ENCODE measurements at regions not wholly inside any gene's neighbourhood (a gene's known extent, or its start where the extent isn't known, plus 50 kb on each side); places are given as distances from the start of the nearest gene placed in this dataset.

DNA sequence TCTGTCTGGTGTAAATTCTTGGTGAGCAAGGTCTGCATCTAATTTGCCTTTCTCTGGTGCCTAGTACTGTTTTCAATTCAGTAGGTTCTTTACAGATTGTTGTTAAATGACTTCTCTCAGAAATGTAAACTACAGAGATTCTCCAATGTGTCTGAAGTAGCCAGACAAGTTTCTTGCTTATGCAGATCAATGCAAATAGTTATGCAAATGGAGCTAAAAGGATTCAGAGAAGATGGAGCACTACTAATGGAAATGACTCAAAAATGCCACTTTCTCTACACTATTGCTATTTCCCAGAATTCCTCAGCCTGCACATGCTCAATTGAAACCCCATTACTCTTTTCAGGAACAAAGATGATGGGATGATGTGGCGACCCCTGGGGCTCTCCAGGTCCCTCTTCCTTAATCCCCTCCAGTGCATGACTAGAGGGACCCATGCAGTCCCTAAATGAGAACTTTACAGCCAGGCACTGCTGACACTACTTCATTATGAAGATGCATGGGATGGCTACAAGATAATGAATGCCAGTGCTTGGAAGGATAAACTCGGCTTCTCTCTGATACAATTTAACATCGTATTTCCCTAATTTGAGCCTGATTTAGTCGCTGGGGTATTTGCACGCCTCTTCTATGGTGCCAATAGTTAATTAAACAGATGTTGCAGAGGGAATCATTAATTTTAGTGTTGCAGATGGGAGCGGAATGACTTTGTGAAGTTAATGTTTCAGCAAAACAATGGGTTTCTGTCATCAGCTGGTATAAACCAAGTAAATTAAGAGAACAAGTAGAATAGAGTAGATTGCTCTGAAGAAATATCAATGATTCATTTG is 753.2 kb downstream of the TLR4 start:
- DNase-seq (ENCODE audit: extremely low read depth in 1 of 2, low read depth in 1 of 2) = no peak

DNA sequence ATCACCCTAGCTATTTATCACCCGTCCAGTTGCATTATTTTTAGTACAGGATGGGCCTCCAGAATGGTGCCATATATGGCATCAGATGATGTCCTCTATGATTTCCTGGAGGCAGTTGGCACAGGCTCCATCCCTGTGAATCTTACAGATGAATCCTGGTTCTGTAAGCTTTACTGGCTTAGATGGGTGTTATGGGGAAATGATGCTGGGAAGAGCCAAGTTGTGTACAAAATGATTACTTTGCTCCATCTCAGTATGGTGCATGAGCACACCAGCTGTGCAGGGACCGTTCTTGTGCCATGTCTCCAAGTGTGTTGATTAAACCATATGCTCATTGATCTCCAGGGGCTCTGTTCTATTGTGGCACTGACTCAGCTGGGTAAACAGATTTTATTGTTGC is 755.7 kb downstream of the TLR4 start:
- DNase-seq (ENCODE audit: extremely low read depth in 1 of 2, low read depth in 1 of 2) = no peak

DNA sequence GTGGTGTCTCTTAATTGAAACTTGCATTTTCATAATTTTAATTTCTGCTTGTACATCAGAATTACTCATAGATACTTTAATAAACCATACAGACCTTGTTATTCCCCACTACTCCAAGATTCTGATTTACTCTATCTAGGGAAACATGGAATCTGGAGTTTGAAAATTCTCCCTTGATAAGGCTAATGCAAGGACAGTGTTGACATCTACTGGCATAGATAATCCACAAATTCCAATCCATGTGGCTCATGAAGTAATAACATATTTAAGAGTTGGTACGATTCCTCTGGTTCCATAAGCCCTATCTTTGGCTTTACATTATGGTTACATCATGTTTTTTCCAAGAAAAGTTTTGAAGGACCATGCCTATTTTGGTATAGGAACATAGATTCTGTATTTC is 759.2 kb downstream of the TLR4 start:
- DNase-seq (ENCODE audit: extremely low read depth in 1 of 2, low read depth in 1 of 2) = no peak

DNA sequence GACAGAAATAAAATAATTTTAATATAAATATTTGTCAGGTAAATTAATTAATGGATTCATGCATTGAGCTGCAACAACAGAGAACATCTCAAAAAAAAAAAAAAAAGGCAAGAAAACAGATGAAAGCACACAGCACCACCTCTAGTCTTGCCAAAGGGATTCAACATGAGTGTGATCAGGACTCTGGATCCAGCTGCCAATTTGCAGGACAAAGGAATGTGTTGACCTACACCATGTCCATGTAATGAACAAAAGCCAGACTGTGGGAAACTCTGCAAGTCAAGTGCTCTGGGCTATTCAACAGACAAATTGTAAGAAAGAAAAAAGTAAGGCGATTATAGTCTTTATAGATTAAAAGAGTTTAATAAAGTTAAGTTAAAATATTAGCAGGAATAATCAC is 769.3 kb downstream of the TLR4 start:
- no peak for DNase-seq (ENCODE audit: extremely low read depth in 1 of 2, low read depth in 1 of 2)

DNA sequence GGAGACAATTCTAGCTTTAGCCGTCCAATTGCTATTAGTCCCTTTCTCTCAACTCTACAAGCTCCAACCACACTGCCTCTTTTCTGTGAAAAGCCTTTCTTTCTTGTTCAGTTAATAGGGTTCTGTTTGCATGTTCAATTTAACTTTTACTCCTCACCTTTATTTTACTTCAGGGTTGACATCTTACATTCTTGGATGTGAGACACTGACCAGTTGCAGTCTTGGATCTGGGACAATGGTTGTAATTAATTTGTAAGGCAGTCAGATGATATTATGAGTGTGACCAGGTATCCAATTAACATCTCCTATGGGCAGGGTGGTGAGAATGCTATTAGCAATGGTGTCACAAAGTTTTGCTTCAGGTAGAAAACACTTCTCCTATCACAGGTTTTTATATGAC is 774.5 kb downstream of the TLR4 start:
- DNase-seq (ENCODE audit: extremely low read depth in 1 of 2, low read depth in 1 of 2) = no peak

DNA sequence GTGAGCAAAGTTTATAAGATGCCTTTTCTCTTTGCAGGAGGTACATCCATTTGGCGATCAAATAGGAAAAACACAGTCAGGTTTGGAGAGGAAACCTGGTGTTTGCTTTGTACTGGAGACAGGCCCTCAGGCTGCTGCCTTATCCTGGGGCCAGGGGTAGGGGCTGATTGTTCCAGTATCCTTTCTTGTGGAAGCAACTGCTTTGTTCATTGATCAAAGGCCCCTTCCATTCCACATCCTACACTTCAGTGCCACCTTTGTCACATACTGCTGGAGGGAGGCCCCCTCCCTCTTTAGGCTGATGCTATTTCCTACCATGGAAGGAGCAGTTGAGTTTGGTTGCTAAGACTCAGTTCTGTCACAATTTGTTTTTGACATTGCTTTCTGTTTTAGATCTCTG is 778.1 kb downstream of the TLR4 start:
- DNase-seq (ENCODE audit: extremely low read depth in 1 of 2, low read depth in 1 of 2) = no peak

DNA sequence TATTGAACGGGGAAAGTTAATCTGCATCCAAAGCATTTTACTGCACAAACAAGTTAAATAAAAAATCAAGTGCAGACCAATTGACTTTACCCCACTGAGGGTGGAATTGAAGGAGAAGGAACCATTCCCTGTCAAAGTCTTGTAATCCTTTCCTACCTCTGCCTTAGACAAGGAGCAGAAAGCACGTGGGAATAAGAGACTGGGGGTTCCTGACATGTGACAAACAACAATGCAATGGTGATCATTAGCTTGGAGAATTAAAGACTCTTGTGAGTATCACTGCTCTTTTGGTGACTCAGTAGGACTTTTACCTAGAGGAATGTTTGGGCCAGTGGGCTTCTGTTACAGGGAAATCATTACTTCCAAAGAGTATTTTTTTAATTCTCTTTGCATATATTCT is 779.5 kb downstream of the TLR4 start:
- DNase-seq (ENCODE audit: extremely low read depth in 1 of 2, low read depth in 1 of 2) = no peak

DNA sequence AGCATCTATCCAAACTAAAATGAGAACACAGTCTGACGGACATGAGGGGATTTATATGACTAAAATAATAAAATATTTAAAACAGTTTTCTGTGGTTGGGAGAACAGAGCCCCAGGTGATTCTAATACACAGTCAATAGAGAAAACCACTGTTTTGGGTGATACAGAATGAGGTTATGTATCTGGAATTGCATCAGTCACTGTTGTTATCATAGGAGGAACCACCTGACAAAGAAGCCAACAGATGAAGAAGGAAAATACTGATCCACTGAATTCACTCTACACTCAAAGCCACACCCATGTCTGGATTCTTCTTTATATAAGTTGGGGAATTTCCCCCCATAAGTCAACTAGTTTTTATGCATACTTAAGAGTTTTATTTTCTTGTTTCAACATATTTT is 799.0 kb downstream of the TLR4 start:
- no peak for DNase-seq (ENCODE audit: extremely low read depth in 1 of 2, low read depth in 1 of 2)

DNA sequence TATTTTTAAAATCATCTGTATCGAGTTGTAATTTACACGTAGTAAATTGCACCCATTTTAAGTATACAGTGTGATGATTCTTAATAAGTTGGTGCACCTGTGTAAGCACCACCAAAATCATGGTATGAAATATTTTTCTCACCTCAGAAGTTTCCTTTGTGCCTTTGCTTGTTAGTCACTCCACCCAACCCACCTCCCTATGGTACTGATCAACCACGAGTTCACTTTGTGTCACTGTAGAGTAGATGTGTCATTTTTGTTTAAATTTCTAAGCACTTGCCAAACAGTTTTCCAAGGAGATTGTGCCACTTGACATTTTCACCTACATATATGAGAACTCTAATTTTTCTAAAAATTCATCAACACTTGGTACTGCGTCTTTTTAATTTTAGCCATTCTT is 806.5 kb downstream of the TLR4 start:
- no peak for DNase-seq (ENCODE audit: extremely low read depth in 1 of 2, low read depth in 1 of 2)

DNA sequence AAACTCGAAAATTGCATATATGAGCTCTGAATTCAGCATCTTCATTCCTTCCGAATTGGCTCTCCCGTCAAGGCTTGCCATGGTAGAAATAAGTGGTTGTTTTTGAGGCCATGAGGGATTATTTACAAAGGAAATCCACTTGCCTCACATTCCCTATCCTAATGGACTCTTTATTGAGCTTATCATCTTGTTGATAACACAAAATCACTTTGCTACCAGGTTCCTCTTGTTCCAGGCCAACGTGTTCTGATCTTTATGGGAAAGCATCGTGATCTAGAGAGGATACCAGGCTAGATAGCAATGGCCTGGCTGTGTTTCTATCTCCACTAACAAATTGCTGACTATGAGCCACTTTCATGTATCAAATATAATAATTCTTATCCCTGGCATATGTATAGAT is 811.7 kb downstream of the TLR4 start:
- DNase-seq (ENCODE audit: extremely low read depth in 1 of 2, low read depth in 1 of 2) = no peak

DNA sequence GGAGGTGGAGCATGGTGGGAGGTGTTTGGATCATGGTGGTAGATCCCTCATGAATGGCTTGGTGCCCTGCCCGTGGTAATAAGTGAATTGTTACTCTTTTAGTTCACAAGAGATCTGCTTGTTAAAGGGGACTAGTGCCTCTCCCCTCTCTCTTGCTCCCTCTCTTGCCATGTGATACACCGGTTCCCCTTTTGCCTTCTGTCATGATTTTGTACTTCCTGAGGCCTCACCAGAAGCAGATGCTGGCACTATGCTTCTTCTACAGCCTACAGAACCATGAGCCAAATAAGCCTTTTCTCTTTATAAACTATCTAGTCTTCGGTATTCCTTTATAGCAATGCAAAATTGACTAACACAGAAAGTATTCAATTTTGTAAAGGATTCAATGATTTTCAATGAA is 817.1 kb downstream of the TLR4 start:
- no peak for DNase-seq (ENCODE audit: extremely low read depth in 1 of 2, low read depth in 1 of 2)

DNA sequence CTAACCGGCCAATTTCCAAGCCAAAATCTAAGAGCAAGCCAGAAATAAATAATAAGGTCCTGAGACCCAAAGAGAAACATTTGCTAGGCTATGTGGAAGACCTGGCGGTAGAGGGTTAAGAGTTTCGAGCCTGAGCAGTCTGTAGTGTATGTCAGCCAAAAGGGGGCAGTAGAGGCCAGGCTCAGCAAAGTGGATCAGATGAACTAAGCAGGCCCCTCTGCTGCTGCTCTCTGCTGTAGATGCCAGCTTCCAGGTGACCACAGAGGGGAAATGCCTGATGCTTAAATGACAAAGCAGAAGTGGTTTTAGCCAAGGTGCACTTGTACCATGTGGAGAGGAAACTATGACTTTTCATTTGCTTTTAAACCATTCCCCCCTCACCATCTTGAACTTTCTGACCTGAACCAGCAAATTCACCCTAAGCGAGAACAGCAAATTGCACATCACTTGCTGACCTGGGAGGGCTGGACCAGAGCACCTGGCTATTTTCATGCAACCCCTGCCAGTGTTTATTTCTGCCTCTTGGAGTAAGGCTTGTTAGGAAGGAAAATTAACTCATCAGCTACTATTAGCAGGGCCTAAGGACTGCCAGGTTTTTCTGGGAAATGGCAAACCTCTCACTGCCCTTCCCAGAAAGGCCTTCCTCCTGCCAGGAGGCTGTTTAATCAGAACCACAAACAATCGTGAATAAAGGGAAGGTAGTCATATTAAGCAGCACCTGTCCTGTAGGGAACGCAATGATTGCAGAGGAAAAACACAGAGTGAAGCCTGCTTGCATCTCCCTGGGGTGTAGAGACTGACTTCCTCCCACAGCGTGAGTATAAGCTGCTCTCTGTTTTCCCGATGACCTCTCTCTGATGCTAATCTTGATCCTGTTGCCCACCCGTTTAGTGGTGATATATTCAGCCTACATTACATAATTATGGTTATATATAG is 818.2 kb downstream of the TLR4 start:
- DNase-seq (ENCODE audit: extremely low read depth in 1 of 2, low read depth in 1 of 2) = no peak

DNA sequence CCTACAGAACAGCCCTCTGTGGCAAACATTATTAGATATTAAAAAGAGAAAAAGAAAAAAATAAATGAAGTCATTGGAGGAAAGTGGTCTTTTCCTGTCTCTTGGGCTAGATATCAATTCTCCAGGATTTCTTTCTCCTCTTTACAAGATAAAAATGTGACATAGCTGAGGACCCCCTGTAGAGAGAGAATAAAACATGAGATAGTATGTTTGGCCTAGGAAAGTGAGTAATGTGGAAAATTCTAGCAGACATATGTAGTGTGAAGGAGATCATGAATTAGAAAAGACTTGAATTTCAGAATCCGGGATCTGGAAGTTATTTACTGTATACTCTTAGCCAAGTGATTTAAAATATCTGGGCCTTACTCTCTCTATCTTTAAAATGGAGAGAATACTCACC is 823.1 kb downstream of the TLR4 start:
- DNase-seq (ENCODE audit: extremely low read depth in 1 of 2, low read depth in 1 of 2) = no peak

DNA sequence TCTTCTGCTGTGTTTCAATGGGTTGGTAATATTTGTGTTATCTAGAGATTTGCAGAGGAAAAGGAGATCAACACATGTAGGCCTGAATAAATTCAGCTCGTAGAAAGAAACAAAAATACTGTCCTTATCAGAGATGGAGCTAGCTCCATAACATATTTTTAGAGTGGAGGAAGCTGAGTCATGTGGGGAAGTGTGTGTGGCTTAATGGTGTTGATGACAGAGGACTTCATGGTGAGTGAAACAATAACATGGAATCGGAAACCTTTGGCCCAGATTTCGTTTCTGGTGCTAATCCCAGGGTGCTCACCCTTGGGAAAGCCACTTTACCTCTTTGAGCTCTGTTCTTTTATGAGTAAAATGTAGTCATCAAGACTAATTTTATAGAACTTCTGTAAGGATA is 825.0 kb downstream of the TLR4 start:
- no peak for DNase-seq (ENCODE audit: extremely low read depth in 1 of 2, low read depth in 1 of 2)

DNA sequence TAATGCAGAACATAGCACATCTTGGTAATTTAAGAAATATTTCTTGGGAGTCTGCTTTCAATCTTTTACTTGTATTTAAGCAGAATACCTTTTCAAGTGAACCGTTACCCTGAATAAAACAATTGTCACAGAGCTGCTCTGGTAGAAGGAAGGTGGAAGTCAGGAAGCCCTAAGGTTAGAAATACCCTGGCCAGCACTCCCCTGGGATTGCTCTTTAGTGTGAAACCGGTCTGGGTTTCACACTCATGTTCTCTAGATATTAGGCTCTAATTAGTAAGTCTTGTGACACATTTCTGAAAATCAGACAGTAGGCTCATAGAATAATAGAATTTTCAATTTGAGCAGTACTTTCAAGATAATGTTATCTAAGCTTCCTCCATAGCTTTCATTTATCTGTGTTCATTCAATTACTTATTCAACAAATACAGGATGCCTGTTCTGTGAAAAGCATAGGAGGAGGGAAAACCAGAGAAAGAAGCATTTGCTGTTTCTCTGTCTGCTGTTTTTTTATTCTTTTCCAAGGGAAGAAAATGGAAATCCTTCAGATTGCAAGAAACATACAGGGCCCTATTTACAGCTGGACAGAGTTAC is 825.5 kb downstream of the TLR4 start:
- DNase-seq (ENCODE audit: extremely low read depth in 1 of 2, low read depth in 1 of 2) = no peak

DNA sequence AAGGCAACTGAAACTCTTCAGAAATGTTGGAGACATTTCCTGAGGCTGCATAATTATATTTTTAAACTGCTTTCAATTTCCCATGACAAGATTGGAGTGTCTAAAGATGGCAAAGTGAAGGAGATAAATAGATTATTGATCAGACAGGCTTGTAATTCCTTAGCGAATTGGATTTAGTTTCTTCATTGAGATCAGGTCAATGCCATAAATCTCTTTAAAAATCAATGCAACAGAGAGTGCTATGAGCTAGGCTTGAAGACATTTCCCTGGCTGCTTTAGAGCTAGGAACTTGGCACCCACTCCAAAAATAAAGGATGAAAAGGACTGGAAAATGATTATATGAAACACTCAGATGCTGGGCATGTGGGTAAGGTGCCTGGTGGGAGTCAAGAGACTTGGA is 828.4 kb downstream of the TLR4 start:
- no peak for DNase-seq (ENCODE audit: extremely low read depth in 1 of 2, low read depth in 1 of 2)

DNA sequence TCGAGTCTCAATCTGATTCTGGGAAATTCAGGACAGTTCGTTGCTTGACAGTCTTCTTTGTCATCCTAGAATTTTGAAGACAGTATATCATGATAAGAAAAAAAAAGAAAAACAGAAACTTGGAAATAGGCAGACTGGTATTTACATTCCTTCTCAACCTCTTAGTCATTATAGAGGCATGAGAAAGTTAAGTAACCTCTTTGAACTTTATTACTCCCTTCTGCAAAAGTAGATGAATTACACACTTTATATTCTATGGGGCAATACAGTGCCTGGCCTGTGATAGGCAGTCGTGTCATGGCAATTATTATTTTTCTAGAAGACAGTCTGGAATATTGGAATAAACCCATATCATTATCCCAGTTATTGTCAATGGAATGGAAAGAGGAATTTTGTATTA is 828.9 kb downstream of the TLR4 start:
- DNase-seq (ENCODE audit: extremely low read depth in 1 of 2, low read depth in 1 of 2) = no peak

DNA sequence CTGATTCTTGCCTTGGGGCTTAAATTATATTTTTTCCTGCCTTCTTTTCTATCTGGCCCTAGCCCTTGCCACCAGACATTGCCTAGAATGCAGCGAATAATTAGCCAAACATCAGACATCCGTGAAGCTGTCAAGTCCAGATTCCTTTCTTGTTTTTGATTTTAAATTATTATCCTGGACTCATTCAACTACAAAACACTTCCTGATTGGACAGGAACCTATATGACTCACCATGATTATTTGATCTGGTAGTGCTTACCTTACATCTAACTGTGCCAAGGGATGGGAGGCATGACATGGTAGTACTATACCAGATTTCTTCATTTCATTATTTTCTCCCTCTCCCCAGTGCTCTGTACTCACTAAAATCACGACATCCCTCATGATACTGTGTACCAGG is 829.6 kb downstream of the TLR4 start:
- DNase-seq (ENCODE audit: extremely low read depth in 1 of 2, low read depth in 1 of 2) = no peak

DNA sequence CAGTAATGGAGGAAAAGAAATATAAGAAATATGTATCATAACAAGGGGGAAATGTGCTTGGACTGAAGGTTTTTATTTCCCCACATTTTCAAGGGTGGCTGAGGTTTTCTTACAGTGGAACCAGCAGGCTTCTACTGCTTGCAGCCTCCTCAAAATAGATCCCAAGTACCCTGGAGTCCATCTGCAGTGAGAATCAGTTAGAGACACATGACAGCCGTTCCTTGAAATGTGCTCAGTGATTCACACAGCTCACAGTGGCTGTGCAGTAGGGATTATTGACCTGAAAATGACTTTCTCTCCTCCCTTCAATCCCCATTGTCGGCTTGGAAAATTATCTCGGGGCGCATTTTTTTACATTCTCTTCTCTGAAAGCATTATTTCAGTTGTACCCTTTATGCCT is 832.0 kb downstream of the TLR4 start:
- no peak for DNase-seq (ENCODE audit: extremely low read depth in 1 of 2, low read depth in 1 of 2)

DNA sequence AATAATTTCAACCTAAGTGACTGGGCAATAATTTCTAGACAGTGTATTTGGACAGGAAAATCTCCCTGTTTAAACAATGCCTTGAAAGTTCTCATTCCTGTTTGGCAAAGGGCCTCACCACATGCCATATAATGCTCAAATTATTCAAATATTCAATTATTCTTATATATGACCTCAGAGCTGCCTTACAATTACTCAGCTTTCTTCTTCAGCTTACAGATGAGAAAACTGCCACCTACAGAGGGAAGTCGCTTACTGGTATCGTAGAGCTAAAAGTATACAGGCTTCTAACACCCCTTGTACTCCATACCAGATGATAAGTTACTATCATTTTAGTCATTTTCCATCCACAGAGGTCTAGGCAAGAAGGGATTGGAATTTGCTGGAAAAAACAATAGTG is 830.3 kb downstream of the BRINP1 start:
- no peak for DNase-seq (ENCODE audit: extremely low read depth in 1 of 2, low read depth in 1 of 2)

DNA sequence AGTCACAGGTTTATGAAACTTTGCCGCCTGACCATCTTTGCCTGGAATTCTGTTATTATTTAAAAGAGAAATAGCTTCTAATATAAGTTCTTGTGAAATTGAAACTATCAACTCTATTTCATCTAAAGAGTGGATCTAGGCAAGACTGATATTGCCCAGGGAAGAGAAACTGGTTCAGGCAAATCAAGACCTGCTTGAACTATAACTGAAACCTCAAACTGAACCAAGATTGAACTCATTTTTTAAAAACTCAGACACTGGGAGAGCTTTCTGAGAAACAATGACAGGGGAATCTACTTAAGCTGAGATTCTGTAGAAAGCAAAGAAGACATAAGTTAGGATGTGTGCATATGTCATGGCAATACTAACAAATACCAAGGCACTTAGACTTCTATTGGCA is 815.8 kb downstream of the BRINP1 start:
- no peak for DNase-seq (ENCODE audit: extremely low read depth in 1 of 2, low read depth in 1 of 2)

DNA sequence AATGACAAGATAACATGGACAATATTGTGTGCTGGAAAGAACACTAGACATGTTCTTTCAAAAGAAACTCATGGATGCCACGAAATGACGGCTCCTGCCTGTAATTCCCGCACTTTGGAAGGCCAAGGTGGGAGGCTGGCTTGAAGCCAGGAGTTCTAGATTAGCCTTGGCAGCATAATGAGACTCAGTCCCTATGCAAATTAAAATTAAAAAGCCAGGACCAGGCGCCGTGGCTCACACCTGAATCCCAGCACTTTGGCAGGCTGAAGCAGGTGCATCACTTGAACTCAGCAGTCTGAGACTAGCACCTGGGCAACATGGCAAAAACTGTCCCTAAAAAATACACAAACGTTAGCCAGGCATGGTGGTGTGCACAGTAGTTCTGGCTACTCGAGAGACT is 814.2 kb downstream of the BRINP1 start:
- DNase-seq (ENCODE audit: extremely low read depth in 1 of 2, low read depth in 1 of 2) = no peak

Measured in stimulated activated CD8-positive, alpha-beta memory T cell treated with anti-CD3 and anti-CD28 coated beads, Interleukin-7, amount 100 ng/mL, for 48 hours (primary cell).